ENCODE measurements at regions not wholly inside any gene's neighbourhood (a gene's known extent, or its start where the extent isn't known, plus 50 kb on each side); places are given as distances from the start of the nearest gene placed in this dataset.

GRCh38 chr5:97835112-97835511 is 652.1 kb upstream of the RIOK2 start (continued):
- no peak for TF ChIP-seq E2F6 (IDR thresholded peaks at IDR 0.05)
- no peak for TF ChIP-seq SP1 (IDR thresholded peaks at IDR 0.05; ENCODE audit: low read depth, low read length)
- TF ChIP-seq NRF1 (IDR thresholded peaks at IDR 0.05; ENCODE audit: low read depth, low read length): no peak

Data from H1 (cell line).